ENCODE measurements at regions not wholly inside any gene's neighbourhood (a gene's known extent, or its start where the extent isn't known, plus 50 kb on each side); places are given as distances from the start of the nearest gene placed in this dataset.

DNA sequence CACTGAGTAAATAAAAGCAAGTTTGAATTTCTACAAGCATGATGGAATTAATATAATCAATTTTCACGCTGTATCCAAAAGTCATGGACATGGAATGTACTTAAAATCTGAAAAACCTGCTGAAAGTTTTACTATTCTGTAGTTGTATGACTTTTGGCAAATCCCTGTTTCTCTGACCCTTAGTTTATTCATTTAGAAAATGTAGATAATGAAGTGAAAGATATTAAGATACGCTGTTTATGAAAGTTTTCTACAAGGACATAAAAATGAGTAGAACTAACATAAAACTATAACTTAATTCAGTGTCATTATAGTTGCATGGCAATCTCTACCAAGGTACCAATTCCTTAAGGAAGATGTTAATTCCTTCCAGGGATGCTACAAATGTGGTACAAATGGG, 363.2 kb upstream of the MPDZ start:
- Histone ChIP-seq H3K9me3 (ENCODE audit: control insufficient read depth, insufficient read depth, low read depth, low read length) (no peaks in the 10 kb centered on the region), H3K27ac (ENCODE audit: low read length) (no peak overlapping the region), H3K36me3 (ENCODE audit: control insufficient read depth, insufficient read depth, low read length) (no peaks in the 10 kb centered on the region), H3K27me3 (ENCODE audit: control insufficient read depth, insufficient read depth, low read length) (no peaks in the 10 kb centered on the region), H3K4me1 (ENCODE audit: control insufficient read depth, insufficient read depth, low read length) (no peaks in the 10 kb centered on the region), H3K4me3 (ENCODE audit: low read depth in 2 of 2, low read length in 2 of 2) (no peak overlapping the region)
- ChIA-PET POLR2A (no interaction called here), CTCF (no interaction called here)
- BruUV-seq (replicated peaks): no TSS peak
- no peak for DNase-seq (ENCODE audit: low read depth, low spot score)
- intact Hi-C loops (cut with micrococcal nuclease; ENCODE audit: unreplicated experiment) (no loop called here), in situ Hi-C loops (cut with HindIII; ENCODE audit: low pct_unique_long_range_greater_than_20kb, low sequenced_read_pairs) (no loop called here)
- TF ChIP-seq, protein P1, sequence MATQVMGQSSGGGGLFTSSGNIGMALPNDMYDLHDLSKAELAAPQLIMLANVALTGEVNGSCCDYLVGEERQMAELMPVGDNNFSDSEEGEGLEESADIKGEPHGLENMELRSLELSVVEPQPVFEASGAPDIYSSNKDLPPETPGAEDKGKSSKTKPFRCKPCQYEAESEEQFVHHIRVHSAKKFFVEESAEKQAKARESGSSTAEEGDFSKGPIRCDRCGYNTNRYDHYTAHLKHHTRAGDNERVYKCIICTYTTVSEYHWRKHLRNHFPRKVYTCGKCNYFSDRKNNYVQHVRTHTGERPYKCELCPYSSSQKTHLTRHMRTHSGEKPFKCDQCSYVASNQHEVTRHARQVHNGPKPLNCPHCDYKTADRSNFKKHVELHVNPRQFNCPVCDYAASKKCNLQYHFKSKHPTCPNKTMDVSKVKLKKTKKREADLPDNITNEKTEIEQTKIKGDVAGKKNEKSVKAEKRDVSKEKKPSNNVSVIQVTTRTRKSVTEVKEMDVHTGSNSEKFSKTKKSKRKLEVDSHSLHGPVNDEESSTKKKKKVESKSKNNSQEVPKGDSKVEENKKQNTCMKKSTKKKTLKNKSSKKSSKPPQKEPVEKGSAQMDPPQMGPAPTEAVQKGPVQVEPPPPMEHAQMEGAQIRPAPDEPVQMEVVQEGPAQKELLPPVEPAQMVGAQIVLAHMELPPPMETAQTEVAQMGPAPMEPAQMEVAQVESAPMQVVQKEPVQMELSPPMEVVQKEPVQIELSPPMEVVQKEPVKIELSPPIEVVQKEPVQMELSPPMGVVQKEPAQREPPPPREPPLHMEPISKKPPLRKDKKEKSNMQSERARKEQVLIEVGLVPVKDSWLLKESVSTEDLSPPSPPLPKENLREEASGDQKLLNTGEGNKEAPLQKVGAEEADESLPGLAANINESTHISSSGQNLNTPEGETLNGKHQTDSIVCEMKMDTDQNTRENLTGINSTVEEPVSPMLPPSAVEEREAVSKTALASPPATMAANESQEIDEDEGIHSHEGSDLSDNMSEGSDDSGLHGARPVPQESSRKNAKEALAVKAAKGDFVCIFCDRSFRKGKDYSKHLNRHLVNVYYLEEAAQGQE (IDR thresholded peaks at IDR 0.05; ENCODE audit: insufficient read depth in 1 of 2, low read depth in 2 of 2, low read length in 1 of 2): no peak
- TF ChIP-seq POLR2AphosphoS5 (IDR thresholded peaks at IDR 0.05; ENCODE audit: low read depth, low read length) (no peak), TCF7L2 (IDR thresholded peaks at IDR 0.05; ENCODE audit: low read depth, low read length) (no peak)
- TF ChIP-seq, protein P2, sequence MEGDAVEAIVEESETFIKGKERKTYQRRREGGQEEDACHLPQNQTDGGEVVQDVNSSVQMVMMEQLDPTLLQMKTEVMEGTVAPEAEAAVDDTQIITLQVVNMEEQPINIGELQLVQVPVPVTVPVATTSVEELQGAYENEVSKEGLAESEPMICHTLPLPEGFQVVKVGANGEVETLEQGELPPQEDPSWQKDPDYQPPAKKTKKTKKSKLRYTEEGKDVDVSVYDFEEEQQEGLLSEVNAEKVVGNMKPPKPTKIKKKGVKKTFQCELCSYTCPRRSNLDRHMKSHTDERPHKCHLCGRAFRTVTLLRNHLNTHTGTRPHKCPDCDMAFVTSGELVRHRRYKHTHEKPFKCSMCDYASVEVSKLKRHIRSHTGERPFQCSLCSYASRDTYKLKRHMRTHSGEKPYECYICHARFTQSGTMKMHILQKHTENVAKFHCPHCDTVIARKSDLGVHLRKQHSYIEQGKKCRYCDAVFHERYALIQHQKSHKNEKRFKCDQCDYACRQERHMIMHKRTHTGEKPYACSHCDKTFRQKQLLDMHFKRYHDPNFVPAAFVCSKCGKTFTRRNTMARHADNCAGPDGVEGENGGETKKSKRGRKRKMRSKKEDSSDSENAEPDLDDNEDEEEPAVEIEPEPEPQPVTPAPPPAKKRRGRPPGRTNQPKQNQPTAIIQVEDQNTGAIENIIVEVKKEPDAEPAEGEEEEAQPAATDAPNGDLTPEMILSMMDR (IDR thresholded peaks at IDR 0.05): no peak
- ATAC-seq: no peak

DNA sequence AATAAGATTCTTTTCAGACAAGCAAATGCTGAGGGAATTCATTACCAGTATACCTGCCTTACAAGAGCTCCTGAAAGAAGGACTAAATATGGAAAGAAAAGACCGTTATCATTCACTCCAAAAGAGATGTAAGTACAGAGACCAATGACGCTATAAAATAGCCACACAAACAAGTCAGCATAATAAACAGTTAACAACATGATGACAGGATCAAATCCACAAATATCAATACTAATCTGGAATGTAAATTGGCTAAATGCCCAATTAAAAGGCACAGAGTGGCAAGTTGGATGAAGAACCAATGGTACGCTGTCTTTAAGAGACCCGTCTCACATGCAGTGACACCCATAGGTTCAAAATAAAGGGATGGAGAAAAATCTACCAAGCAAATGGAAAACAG, 349.6 kb upstream of the MPDZ start:
- BruUV-seq (replicated peaks): no TSS peak
- CTCF ChIA-PET: no interaction called here
- no peak for DNase-seq (ENCODE audit: low read depth, low spot score)

More for the DNA sequence above, 349.6 kb upstream of the MPDZ start:
- H3K27me3 ChIP-seq (ENCODE audit: control insufficient read depth, insufficient read depth, low read length): no peaks in the 10 kb centered on the region
- no peaks in the 10 kb centered on the region for H3K9me3 ChIP-seq (ENCODE audit: control insufficient read depth, insufficient read depth, low read depth, low read length)
- no peak for ATAC-seq
- in situ Hi-C loops (cut with HindIII; ENCODE audit: low pct_unique_long_range_greater_than_20kb, low sequenced_read_pairs): no loop called here
- POLR2A ChIA-PET: no interaction called here
- no peak overlapping the region for H3K4me3 ChIP-seq (ENCODE audit: low read depth in 2 of 2, low read length in 2 of 2)
- no peak overlapping the region for H3K27ac ChIP-seq (ENCODE audit: low read length)
- H3K4me1 ChIP-seq (ENCODE audit: control insufficient read depth, insufficient read depth, low read length): no peaks in the 10 kb centered on the region
- TF ChIP-seq, protein P1 (IDR thresholded peaks at IDR 0.05; ENCODE audit: insufficient read depth in 1 of 2, low read depth in 2 of 2, low read length in 1 of 2): no peak
- TF ChIP-seq POLR2AphosphoS5 (IDR thresholded peaks at IDR 0.05; ENCODE audit: low read depth, low read length): no peak
- TF ChIP-seq, protein P2 (IDR thresholded peaks at IDR 0.05): no peak
- TF ChIP-seq TCF7L2 (IDR thresholded peaks at IDR 0.05; ENCODE audit: low read depth, low read length): no peak
- TF ChIP-seq SIN3A (IDR thresholded peaks at IDR 0.05; ENCODE audit: borderline replicate concordance, insufficient read depth, low read depth, low read length): no peak
- intact Hi-C loops (cut with micrococcal nuclease; ENCODE audit: unreplicated experiment): no loop called here
- no peaks in the 10 kb centered on the region for H3K36me3 ChIP-seq (ENCODE audit: control insufficient read depth, insufficient read depth, low read length)
